ENCODE measurements at regions not wholly inside any gene's neighbourhood (a gene's known extent, or its start where the extent isn't known, plus 50 kb on each side); places are given as distances from the start of the nearest gene placed in this dataset.
"Not testable (repeated sequence)": the region's sequence is repeated elsewhere in the genome, so short reads cannot be mapped to it uniquely, and the experiment has no call there.

- not testable (repeated sequence) for TF ChIP-seq CTCF (conservative IDR thresholded peaks at IDR 0.05; ENCODE audit: low read depth, low read length); EZH2 (IDR thresholded peaks at IDR 0.05; ENCODE audit: borderline replicate concordance, low read depth, low read length, poor library complexity, severe bottlenecking)
Observed at GRCh38 chr9:65454034-65454433, 169.0 kb upstream of the FOXD4L5 start.

All from A673 (cell line).